HepG2 (cell line): ENCODE measurements at regions not wholly inside any gene's neighbourhood (a gene's known extent, or its start where the extent isn't known, plus 50 kb on each side); places are given as distances from the start of the nearest gene placed in this dataset.

ENCODE experiments used
- ATAC-seq: fragments of 200-7000 bp; cut with Tn5 transposase; 3 replicates; pipeline ENCODE4 v1.9.1; 2020; ENCODE audit warnings: mild to moderate bottlenecking, moderate library complexity
- BruUV-seq: library from RNA; stranded (reverse); fragments of 400-500 nt; replicated peaks from 2 replicates; lab custom pipeline; 2021; lab: Mats Ljungman, UMichigan
- CTCF ChIA-PET: fragments of 300-600 bp; formaldehyde crosslinking; extraction: SDS; loops from one replicate; lab custom pipeline; 2021; ENCODE audit warnings: low total read pairs, inconsistent platforms, low intra/inter-chr PET ratio; lab: Yijun Ruan, JAX
- POLR2A ChIA-PET: fragments of 350-600 bp; sonication (Branson Sonifier 250); formaldehyde crosslinking; loops from one replicate; lab custom pipeline; 2020; ENCODE audit warnings: antibody characterized with exemption, inconsistent platforms; lab: Yijun Ruan, JAX
- DNase-seq: peaks from one replicate; pipeline ENCODE4 v3.0.0-alpha.2; 2015; ENCODE audit warnings: low spot score
- FAIRE-seq: peaks from 3 replicates; lab custom pipeline; 2011; peaks lifted over from hg19 to GRCh38; lab: Jason Lieb, UNC
- H2AFZ ChIP-seq: one replicate; pipeline ENCODE4 v1.6.1; 2011; ENCODE audit warnings: low read length, inconsistent platforms
- H3K27ac ChIP-seq: fragments of 300-600 bp; 3 replicates; pipeline ENCODE4 v1.8.0; 2011; ENCODE audit warnings: mixed run types, mild to moderate bottlenecking, mixed read lengths, low read length, inconsistent platforms; ENCODE audit not compliant: insufficient read depth; ENCODE audit errors: extremely low read length
- H3K27me3 ChIP-seq, 2 experiments: fragments of 200-600 bp in 1 of 2; 2 replicates in 1 of 2; 3 replicates in 1 of 2; pipeline versions ENCODE4 v1.6.0 to v1.8.0; 2011; ENCODE audit warnings: low read length in 2 of 2, mild to moderate bottlenecking in 2 of 2, moderate library complexity in 2 of 2, inconsistent platforms in 1 of 2; ENCODE audit not compliant: insufficient read depth in 2 of 2, control insufficient read depth in 1 of 2
- H3K36me3 ChIP-seq, 2 experiments: fragments of 200-600 bp in 1 of 2; replicated peaks in 1 of 2; 2 replicates in 1 of 2; 3 replicates in 1 of 2; pipeline versions ENCODE4 v1.5.1 to v1.8.0; 2011; ENCODE audit warnings: low read length in 2 of 2, inconsistent platforms in 1 of 2; ENCODE audit not compliant: insufficient read depth in 2 of 2, control insufficient read depth in 1 of 2
- H3K4me1 ChIP-seq: 2 replicates; pipeline ENCODE4 v1.5.1; 2012; ENCODE audit warnings: low read length, inconsistent platforms; ENCODE audit not compliant: insufficient read depth
- H3K4me2 ChIP-seq: 2 replicates; pipeline ENCODE4 v1.6.0; 2011; ENCODE audit warnings: low read depth, low read length, inconsistent platforms
- H3K4me3 ChIP-seq, 3 experiments: fragments of 200-600 bp in 1 of 3; sonication (generic), shearing (Covaris generic) in 1 of 3; replicated peaks in 1 of 3; 2 replicates each; pipeline ENCODE4 v1.5.1; 2011 to 2016; ENCODE audit warnings: low read length in 3 of 3, inconsistent platforms in 2 of 3, low read depth in 2 of 3, mild to moderate bottlenecking in 2 of 3, control low read depth in 1 of 3, mixed read lengths in 1 of 3; ENCODE audit not compliant: insufficient read depth in 1 of 3
- H3K79me2 ChIP-seq: one replicate; pipeline ENCODE4 v1.6.1; 2011; ENCODE audit warnings: low read length, inconsistent platforms; ENCODE audit not compliant: insufficient read depth
- H3K9ac ChIP-seq: 2 replicates; pipeline ENCODE4 v1.6.0; 2011; ENCODE audit warnings: mild to moderate bottlenecking, low read depth, low read length, inconsistent platforms; ENCODE audit not compliant: insufficient read depth
- H3K9me3 ChIP-seq: 2 replicates; pipeline ENCODE4 v1.5.1; 2012; ENCODE audit warnings: mild to moderate bottlenecking, low read length
- H4K20me1 ChIP-seq: 2 replicates; pipeline ENCODE4 v1.6.0; 2011; ENCODE audit warnings: inconsistent platforms, mild to moderate bottlenecking, low read length, moderate library complexity; ENCODE audit not compliant: insufficient read depth
- ATRX ChIP-seq: sonication (generic); formaldehyde crosslinking; IDR thresholded peaks from 2 replicates; pipeline ENCODE4 v1.4.0; 2020; ENCODE audit warnings: missing genetic modification reagents, borderline replicate concordance
- EED ChIP-seq: sonication (generic); formaldehyde crosslinking; IDR thresholded peaks from 2 replicates; pipeline ENCODE4 v1.5.0; 2020; ENCODE audit warnings: mild to moderate bottlenecking, missing genetic modification reagents
- HDAC1 ChIP-seq: sonication (generic); formaldehyde crosslinking; IDR thresholded peaks from 2 replicates; pipeline ENCODE4 v1.5.1; 2020; ENCODE audit warnings: mild to moderate bottlenecking, missing genetic modification reagents
- KLF13 ChIP-seq: sonication (generic); formaldehyde crosslinking; IDR thresholded peaks from 2 replicates; pipeline ENCODE4 v1.4.0; 2020; ENCODE audit warnings: mild to moderate bottlenecking, missing genetic modification reagents
- MED13 ChIP-seq: sonication (generic); formaldehyde crosslinking; IDR thresholded peaks from 2 replicates; pipeline ENCODE4 v1.5.0; 2020; ENCODE audit warnings: missing genetic modification reagents
- MYNN ChIP-seq: sonication (generic); formaldehyde crosslinking; IDR thresholded peaks from 2 replicates; pipeline ENCODE4 v1.4.0; 2020; ENCODE audit warnings: mild to moderate bottlenecking, low read depth, missing genetic modification reagents
- NFIC ChIP-seq: IDR thresholded peaks from 2 replicates; pipeline ENCODE4 v1.6.1; 2012; ENCODE audit warnings: mild to moderate bottlenecking, low read length, inconsistent platforms
- POLR2G ChIP-seq: fragments of 200-400 bp; formaldehyde crosslinking; IDR thresholded peaks from 2 replicates; pipeline ENCODE4 v1.6.1; 2018; ENCODE audit warnings: mild to moderate bottlenecking, low read depth, low read length, moderate library complexity
- RBAK ChIP-seq: sonication (generic); formaldehyde crosslinking; IDR thresholded peaks from 2 replicates; pipeline ENCODE4 v1.5.1; 2020; ENCODE audit warnings: mild to moderate bottlenecking, missing genetic modification reagents
- SNAPC2 ChIP-seq: sonication (generic); formaldehyde crosslinking; IDR thresholded peaks from 2 replicates; pipeline ENCODE4 v1.8.1; 2022; ENCODE audit warnings: mild to moderate bottlenecking, missing genetic modification reagents
- ZNF12 ChIP-seq: sonication (generic); formaldehyde crosslinking; IDR thresholded peaks from 2 replicates; pipeline ENCODE4 v1.5.0; 2020; ENCODE audit warnings: missing genetic modification reagents
- ZNF136 ChIP-seq: sonication (generic); formaldehyde crosslinking; IDR thresholded peaks from 2 replicates; pipeline ENCODE4 v1.8.1; 2022; ENCODE audit warnings: low read depth, mild to moderate bottlenecking, moderate library complexity, missing genetic modification reagents
- ZSCAN20 ChIP-seq: sonication (generic); formaldehyde crosslinking; IDR thresholded peaks from 2 replicates; pipeline ENCODE4 v1.4.0; 2020; ENCODE audit warnings: missing genetic modification reagents, mild to moderate bottlenecking, borderline replicate concordance
- WGBS: methylation state at CpG from one replicate; pipeline ENCODE4 v1.1.6; 2017; ENCODE audit warnings: low lambda C conversion rate; 5-methylcytosine and 5-hydroxymethylcytosine counted together
- in situ Hi-C: cut with HindIII; loops from 2 replicates; pipeline ENCODE4 v1.10.0; 2017; ENCODE audit warnings: low pct_unique_long_range_greater_than_20kb; ENCODE audit not compliant: extremely low pct_ligation_motif_present
- intact Hi-C: fragments of 100-400 bp; cut with micrococcal nuclease; formaldehyde crosslinking; loops from one replicate; pipeline ENCODE4 v1.10.0; 2022; ENCODE audit not compliant: unreplicated experiment
- TF ChIP-seq, protein P1 (sequence below): sonication (generic); formaldehyde crosslinking; IDR thresholded peaks from 2 replicates; pipeline ENCODE4 v1.9.0; 2021; ENCODE audit warnings: missing genetic modification reagents, borderline replicate concordance
- TF ChIP-seq, protein P2 (sequence below): sonication (generic); formaldehyde crosslinking; IDR thresholded peaks from 2 replicates; pipeline ENCODE4 v1.4.0; 2020; ENCODE audit warnings: missing genetic modification reagents, borderline replicate concordance
- TF ChIP-seq, protein P3 (sequence below): sonication (generic); formaldehyde crosslinking; IDR thresholded peaks from 2 replicates; pipeline ENCODE4 v1.8.0; 2022; ENCODE audit warnings: missing genetic modification reagents, mild to moderate bottlenecking, inconsistent platforms, borderline replicate concordance

DNA sequence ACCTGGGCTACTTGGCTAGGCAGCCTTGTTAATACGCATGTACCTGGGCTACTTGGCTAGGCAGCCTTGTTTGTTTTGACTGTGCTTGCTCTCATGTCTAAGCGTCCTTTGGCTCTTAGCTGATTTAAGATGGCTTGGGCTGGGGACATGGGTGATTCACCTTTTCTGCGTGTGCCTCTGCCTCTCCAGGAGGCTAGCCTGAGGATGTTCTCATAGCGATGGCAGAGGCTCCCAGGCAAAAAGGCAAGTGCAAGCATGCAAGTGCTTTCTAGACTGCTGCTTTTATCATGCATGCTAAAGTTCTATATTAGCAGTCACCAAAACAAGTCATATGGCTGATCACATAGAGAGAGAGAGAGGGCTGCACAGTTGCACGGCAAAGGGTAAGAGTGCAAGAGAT, 300.5 kb downstream of the IRX1 start:
- Histone ChIP-seq H3K4me1 (no peaks in the 10 kb centered on the region), H3K36me3 (no peaks in the 10 kb centered on the region), H3K9ac (no peak overlapping the region), H3K27ac (no peak overlapping the region), H3K9me3 (peaks cover 67% of the 10 kb centered on the region), H4K20me1 (no peaks in the 10 kb centered on the region), H3K79me2 (no peaks in the 10 kb centered on the region), H2AFZ (no peak overlapping the region), H3K4me3 (no peak overlapping the region), H3K27me3 (no peaks in the 10 kb centered on the region), H3K4me2 (no peak overlapping the region)
- POLR2A ChIA-PET = no interaction called here
- no peak for FAIRE-seq
- BruUV-seq = no TSS peak
- in situ Hi-C loops (no loop called here), intact Hi-C loops (no loop called here)
- no peak for TF ChIP-seq ZNF12 (CRISPR knock-in tag)
- no peak for TF ChIP-seq NFIC
- TF ChIP-seq, protein P1, sequence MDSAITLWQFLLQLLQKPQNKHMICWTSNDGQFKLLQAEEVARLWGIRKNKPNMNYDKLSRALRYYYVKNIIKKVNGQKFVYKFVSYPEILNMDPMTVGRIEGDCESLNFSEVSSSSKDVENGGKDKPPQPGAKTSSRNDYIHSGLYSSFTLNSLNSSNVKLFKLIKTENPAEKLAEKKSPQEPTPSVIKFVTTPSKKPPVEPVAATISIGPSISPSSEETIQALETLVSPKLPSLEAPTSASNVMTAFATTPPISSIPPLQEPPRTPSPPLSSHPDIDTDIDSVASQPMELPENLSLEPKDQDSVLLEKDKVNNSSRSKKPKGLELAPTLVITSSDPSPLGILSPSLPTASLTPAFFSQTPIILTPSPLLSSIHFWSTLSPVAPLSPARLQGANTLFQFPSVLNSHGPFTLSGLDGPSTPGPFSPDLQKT (CRISPR knock-in tag) = no peak
- TF ChIP-seq, protein P2, sequence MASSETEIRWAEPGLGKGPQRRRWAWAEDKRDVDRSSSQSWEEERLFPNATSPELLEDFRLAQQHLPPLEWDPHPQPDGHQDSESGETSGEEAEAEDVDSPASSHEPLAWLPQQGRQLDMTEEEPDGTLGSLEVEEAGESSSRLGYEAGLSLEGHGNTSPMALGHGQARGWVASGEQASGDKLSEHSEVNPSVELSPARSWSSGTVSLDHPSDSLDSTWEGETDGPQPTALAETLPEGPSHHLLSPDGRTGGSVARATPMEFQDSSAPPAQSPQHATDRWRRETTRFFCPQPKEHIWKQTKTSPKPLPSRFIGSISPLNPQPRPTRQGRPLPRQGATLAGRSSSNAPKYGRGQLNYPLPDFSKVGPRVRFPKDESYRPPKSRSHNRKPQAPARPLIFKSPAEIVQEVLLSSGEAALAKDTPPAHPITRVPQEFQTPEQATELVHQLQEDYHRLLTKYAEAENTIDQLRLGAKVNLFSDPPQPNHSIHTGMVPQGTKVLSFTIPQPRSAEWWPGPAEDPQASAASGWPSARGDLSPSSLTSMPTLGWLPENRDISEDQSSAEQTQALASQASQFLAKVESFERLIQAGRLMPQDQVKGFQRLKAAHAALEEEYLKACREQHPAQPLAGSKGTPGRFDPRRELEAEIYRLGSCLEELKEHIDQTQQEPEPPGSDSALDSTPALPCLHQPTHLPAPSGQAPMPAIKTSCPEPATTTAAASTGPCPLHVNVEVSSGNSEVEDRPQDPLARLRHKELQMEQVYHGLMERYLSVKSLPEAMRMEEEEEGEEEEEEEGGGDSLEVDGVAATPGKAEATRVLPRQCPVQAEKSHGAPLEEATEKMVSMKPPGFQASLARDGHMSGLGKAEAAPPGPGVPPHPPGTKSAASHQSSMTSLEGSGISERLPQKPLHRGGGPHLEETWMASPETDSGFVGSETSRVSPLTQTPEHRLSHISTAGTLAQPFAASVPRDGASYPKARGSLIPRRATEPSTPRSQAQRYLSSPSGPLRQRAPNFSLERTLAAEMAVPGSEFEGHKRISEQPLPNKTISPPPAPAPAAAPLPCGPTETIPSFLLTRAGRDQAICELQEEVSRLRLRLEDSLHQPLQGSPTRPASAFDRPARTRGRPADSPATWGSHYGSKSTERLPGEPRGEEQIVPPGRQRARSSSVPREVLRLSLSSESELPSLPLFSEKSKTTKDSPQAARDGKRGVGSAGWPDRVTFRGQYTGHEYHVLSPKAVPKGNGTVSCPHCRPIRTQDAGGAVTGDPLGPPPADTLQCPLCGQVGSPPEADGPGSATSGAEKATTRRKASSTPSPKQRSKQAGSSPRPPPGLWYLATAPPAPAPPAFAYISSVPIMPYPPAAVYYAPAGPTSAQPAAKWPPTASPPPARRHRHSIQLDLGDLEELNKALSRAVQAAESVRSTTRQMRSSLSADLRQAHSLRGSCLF (CRISPR knock-in tag) = no peak
- no peak for TF ChIP-seq MYNN (CRISPR knock-in tag)
- no peak for TF ChIP-seq ZNF136
- TF ChIP-seq ATRX (CRISPR knock-in tag) = no peak
- TF ChIP-seq HDAC1 (CRISPR knock-in tag) = no peak
- TF ChIP-seq EED (CRISPR knock-in tag) = no peak
- no peak for TF ChIP-seq RBAK (CRISPR knock-in tag)
- no peak for TF ChIP-seq KLF13 (CRISPR knock-in tag)
- TF ChIP-seq, protein P3, sequence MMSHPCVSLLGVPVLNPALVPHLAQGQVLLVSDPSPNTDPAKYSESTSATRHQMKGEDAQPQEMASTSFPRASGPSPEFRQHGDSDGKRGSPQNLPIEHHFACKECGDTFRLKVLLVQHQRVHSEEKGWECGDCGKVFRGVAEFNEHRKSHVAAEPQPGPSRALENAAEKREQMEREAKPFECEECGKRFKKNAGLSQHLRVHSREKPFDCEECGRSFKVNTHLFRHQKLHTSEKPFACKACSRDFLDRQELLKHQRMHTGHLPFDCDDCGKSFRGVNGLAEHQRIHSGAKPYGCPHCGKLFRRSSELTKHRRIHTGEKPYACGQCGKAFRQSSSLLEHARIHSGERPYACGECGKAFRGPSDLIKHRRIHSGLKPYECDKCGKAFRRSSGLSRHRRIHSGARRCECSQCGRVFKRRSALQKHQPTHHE (CRISPR knock-in tag) = no peak
- no peak for TF ChIP-seq POLR2G
- TF ChIP-seq MED13 (CRISPR knock-in tag) = no peak
- no peak for TF ChIP-seq SNAPC2 (CRISPR knock-in tag)
- TF ChIP-seq ZSCAN20 (CRISPR knock-in tag) = no peak
- CTCF ChIA-PET = no interaction called here
- no peak for ATAC-seq
- WGBS = 0% methylated on average over 5 of the region's 5 CpGs
- DNase-seq = no peak
